ENCODE measurements at regions not wholly inside any gene's neighbourhood (a gene's known extent, or its start where the extent isn't known, plus 50 kb on each side); places are given as distances from the start of the nearest gene placed in this dataset.

GRCh38 chr1:232534552-232535517, 95.1 kb downstream of the SIPA1L2 start (continued):
- TF ChIP-seq MLX (CRISPR knock-in tag; IDR thresholded peaks at IDR 0.05) (no peak), KAT7 (CRISPR knock-in tag; IDR thresholded peaks at IDR 0.05; ENCODE audit: borderline replicate concordance) (no peak), STAT6 (CRISPR knock-in tag; conservative IDR thresholded peaks at IDR 0.05; ENCODE audit: low read depth) (no peak), FOXP1 (CRISPR knock-in tag; IDR thresholded peaks at IDR 0.05; ENCODE audit: borderline replicate concordance) (no peak), CBFB (CRISPR knock-in tag; IDR thresholded peaks at IDR 0.05; ENCODE audit: low read depth) (no peak), GABPB1 (CRISPR knock-in tag; IDR thresholded peaks at IDR 0.05) (no peak), GRHL2 (CRISPR knock-in tag; IDR thresholded peaks at IDR 0.05; ENCODE audit: insufficient replicate concordance, severe bottlenecking) (no peak)

GRCh38 chr1:232533328-232533727, 96.6 kb downstream of the SIPA1L2 start:
- Mint-ChIP-seq H3K27ac (no peak overlapping the region), H3K4me1 (peaks cover 9% of the 10 kb centered on the region), H3K27me3 (ENCODE audit: low read depth) (no peaks in the 10 kb centered on the region; the same call in 1 of the 2 replicates), H3K4me3 (no peak overlapping the region), H3K9me3 (no peaks in the 10 kb centered on the region), H3K36me3 (no peaks in the 10 kb centered on the region)
- ChIA-PET POLR2A (no interaction called here), CTCF (interaction anchor here (1.0 to 1.2 kb wide), 2 partner anchors 25 to 94 kb away, joined by 3 read pairs; no protein-coding TSS in a partner anchor)
- DNase-seq (ENCODE audit: low spot score) (no peak), ATAC-seq (no peak)
- no peak for TF ChIP-seq GABPB1 (CRISPR knock-in tag; IDR thresholded peaks at IDR 0.05)
- TF ChIP-seq FOXP4 (CRISPR knock-in tag; IDR thresholded peaks at IDR 0.05): no peak
- TF ChIP-seq FOXP1 (CRISPR knock-in tag; IDR thresholded peaks at IDR 0.05; ENCODE audit: borderline replicate concordance): no peak
- TF ChIP-seq CDX4 (CRISPR knock-in tag; IDR thresholded peaks at IDR 0.05; ENCODE audit: borderline replicate concordance): no peak
- no peak for TF ChIP-seq FOXK1 (CRISPR knock-in tag; IDR thresholded peaks at IDR 0.05)
- no peak for TF ChIP-seq ZNF232 (CRISPR knock-in tag; IDR thresholded peaks at IDR 0.05)
- no peak for TF ChIP-seq NFE2L1 (CRISPR knock-in tag; IDR thresholded peaks at IDR 0.05)
- TF ChIP-seq JUN (CRISPR knock-in tag; IDR thresholded peaks at IDR 0.05): no peak
- TF ChIP-seq ZNF263 (CRISPR knock-in tag; IDR thresholded peaks at IDR 0.05; ENCODE audit: low read depth): no peak
- TF ChIP-seq ZNF219 (CRISPR knock-in tag; IDR thresholded peaks at IDR 0.05; ENCODE audit: borderline replicate concordance): no peak
- no peak for TF ChIP-seq HMGA2 (CRISPR knock-in tag; IDR thresholded peaks at IDR 0.05)
- TF ChIP-seq AFF4 (CRISPR knock-in tag; IDR thresholded peaks at IDR 0.05; ENCODE audit: borderline replicate concordance): no peak
- TF ChIP-seq TP53 (CRISPR knock-in tag; IDR thresholded peaks at IDR 0.05): no peak
- no peak for TF ChIP-seq ERG (CRISPR knock-in tag; IDR thresholded peaks at IDR 0.05)
- TF ChIP-seq SOX15 (CRISPR knock-in tag; IDR thresholded peaks at IDR 0.05): no peak
